Activated CD8-positive, alpha-beta T cell treated with anti-CD3 and anti-CD28 coated beads for 36 hours (primary cell): ENCODE measurements at regions not wholly inside any gene's neighbourhood (a gene's known extent, or its start where the extent isn't known, plus 50 kb on each side); places are given as distances from the start of the nearest gene placed in this dataset.
"Not testable (repeated sequence)": the region's sequence is repeated elsewhere in the genome, so short reads cannot be mapped to it uniquely, and the experiment has no call there.

Source experiments
- ATAC-seq: fragments of 200-7000 bp; cut with Tn5 transposase; one replicate; pipeline ENCODE4 v1.10.0; 2021; ENCODE audit warnings: mild to moderate bottlenecking, moderate library complexity
- CTCF ChIA-PET: fragments of 350-600 bp; sonication (Branson Sonifier 250); formaldehyde crosslinking; loops from one replicate; lab custom pipeline; 2021; ENCODE audit warnings: antibody characterized with exemption; lab: Charles Lee
- POLR2A ChIA-PET: fragments of 350-600 bp; sonication (Branson Sonifier 250); formaldehyde crosslinking; loops from one replicate; lab custom pipeline; 2021; ENCODE audit warnings: antibody characterized with exemption; lab: Charles Lee
- DNase-seq: peaks from one replicate; pipeline ENCODE4 v3.0.0-alpha.2; 2020
- H3K27ac Mint-ChIP-seq: one replicate; pipeline ENCODE4 v1.8.0; 2021; ENCODE audit warnings: mild to moderate bottlenecking, mixed read lengths
- H3K27me3 Mint-ChIP-seq: one replicate; pipeline ENCODE4 v1.8.0; 2021; ENCODE audit warnings: mixed read lengths
- H3K36me3 Mint-ChIP-seq: one replicate; pipeline ENCODE4 v1.8.0; 2021; ENCODE audit warnings: low read depth, mixed read lengths
- H3K4me1 Mint-ChIP-seq: one replicate; pipeline ENCODE4 v1.8.0; 2021; ENCODE audit warnings: low read depth, mixed read lengths
- H3K4me3 Mint-ChIP-seq: one replicate; pipeline ENCODE4 v1.8.0; 2021; ENCODE audit warnings: mild to moderate bottlenecking, moderate library complexity, mixed read lengths
- H3K9me3 Mint-ChIP-seq: one replicate; pipeline ENCODE4 v1.8.0; 2021; ENCODE audit warnings: mixed read lengths
- CTCF ChIP-seq: fragments of 200-600 bp; IDR thresholded peaks from one replicate; pipeline ENCODE4 v1.8.0; 2022; ENCODE audit warnings: antibody characterized with exemption, mild to moderate bottlenecking
- intact Hi-C: fragments of 100-400 bp; cut with micrococcal nuclease; formaldehyde crosslinking; loops from one replicate; pipeline ENCODE4 v1.10.0; 2022

DNA sequence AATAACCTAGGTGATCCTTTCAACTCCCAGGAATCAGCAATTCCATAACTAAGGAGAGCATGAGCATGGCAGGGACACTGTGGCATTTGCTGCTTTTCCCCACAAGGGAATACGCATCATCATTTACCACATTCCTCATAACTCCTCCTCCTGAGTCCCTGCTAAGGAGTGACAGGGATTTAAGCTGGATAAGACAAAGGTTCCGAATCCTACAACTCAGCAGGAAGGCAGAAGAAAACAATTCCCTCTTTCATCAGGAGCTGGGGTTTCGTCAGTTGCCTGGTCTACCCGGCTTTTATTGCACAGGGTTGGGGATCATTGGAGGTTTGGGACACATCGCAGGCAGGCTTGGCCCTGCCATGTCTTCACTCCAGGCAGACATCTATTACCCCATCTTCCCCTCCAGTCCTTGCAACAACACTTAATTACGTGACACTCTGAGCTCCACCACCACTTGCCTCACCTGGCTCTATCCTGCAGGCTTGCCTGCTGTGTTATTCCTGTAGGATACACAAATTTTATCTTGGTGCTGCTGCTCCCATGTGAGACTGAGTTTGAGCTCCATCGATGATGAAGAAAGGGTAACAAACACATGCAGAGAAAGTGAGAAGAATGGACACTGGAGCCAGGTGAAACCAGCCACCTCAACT, 563.0 kb upstream of the KLF4 start:
- no peaks in the 10 kb centered on the region for H3K9me3 Mint-ChIP-seq
- no peak for TF ChIP-seq CTCF
- no peak for DNase-seq
- no peak overlapping the region for H3K27ac Mint-ChIP-seq
- no peak for ATAC-seq
- ChIA-PET POLR2A (no interaction called here), CTCF (no interaction called here)
- intact Hi-C loops, result no loop called here
- H3K27me3 Mint-ChIP-seq, result no peaks in the 10 kb centered on the region
- H3K36me3 Mint-ChIP-seq, result no peaks in the 10 kb centered on the region
- H3K4me1 Mint-ChIP-seq, result no peaks in the 10 kb centered on the region
- no peak overlapping the region for H3K4me3 Mint-ChIP-seq

DNA sequence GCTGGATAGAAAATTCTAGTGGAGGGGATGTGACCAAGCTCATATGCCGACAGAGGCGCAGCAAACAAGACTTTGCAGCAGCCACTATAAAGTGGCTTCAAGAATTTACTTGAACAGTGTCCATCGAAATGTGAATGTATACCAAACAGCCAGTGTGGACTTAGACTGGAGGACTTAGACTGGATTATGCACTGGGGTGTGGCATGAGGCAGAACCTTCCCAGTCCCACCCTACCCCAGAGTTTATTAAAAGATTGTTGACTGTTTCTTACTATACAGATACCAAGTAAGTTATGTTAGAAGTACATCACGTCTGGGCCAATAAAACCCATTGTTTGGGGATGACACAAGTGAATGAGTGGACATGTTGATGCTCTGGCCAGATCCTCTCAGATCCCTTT, 561.3 kb upstream of the KLF4 start:
- H3K27me3 Mint-ChIP-seq, result no peaks in the 10 kb centered on the region
- DNase-seq, result no peak
- ChIA-PET POLR2A (no interaction called here), CTCF (no interaction called here)
- H3K36me3 Mint-ChIP-seq, result no peaks in the 10 kb centered on the region
- H3K4me3 Mint-ChIP-seq, result no peak overlapping the region
- no peak for ATAC-seq
- TF ChIP-seq CTCF, result no peak
- H3K4me1 Mint-ChIP-seq, result no peaks in the 10 kb centered on the region
- no peaks in the 10 kb centered on the region for H3K9me3 Mint-ChIP-seq
- intact Hi-C loops, result no loop called here
- H3K27ac Mint-ChIP-seq, result no peak overlapping the region

- intact Hi-C loops, result no loop called here
- ChIA-PET CTCF (no interaction called here), POLR2A (no interaction called here)
- ATAC-seq (no peak), DNase-seq (no peak)
- Mint-ChIP-seq H3K9me3 (no peaks in the 10 kb centered on the region), H3K36me3 (no peaks in the 10 kb centered on the region), H3K27me3 (no peaks in the 10 kb centered on the region), H3K4me3 (no peak overlapping the region), H3K4me1 (no peaks in the 10 kb centered on the region), H3K27ac (no peak overlapping the region)
- no peak for TF ChIP-seq CTCF
These were observed 560.3 kb upstream of the KLF4 start for GRCh38 chr9:108049671-108050494.

DNA sequence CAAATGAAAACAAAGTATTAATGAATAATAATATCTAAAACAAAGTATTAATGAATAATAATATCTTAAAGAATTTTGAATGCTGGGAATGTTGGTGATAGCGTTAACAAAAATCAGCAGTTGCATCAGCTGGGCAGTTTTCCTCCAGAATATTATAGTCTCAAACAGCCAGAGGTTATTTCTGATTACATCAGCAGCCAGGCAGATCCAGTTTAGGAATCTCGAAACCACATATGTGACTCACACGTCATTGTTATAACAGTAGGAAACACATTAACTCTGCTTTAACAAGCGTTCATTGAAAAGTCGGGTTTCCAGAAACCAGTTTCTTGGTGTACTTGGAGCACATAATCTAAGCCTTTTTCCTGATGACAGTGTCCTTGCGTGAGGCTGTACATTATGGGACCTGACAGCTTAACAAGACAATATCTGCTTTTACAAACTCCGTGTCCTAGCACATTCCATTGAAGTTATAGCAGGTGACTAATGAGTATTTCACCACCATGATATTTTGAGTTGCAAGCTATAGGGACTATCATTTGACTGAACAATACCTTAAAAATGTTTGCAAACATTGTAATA, 559.5 kb upstream of the KLF4 start:
- Mint-ChIP-seq H3K9me3 (no peaks in the 10 kb centered on the region), H3K4me3 (no peak overlapping the region), H3K4me1 (no peaks in the 10 kb centered on the region), H3K27ac (no peak overlapping the region), H3K36me3 (no peaks in the 10 kb centered on the region), H3K27me3 (no peaks in the 10 kb centered on the region)
- intact Hi-C loops, result no loop called here
- TF ChIP-seq CTCF, result no peak
- ATAC-seq (no peak), DNase-seq (no peak)
- CTCF ChIA-PET, result no interaction called here
- POLR2A ChIA-PET, result no interaction called here

GRCh38 chr9:108048406-108049025, 558.9 kb upstream of the KLF4 start:
- no peak for TF ChIP-seq CTCF
- ChIA-PET CTCF (no interaction called here), POLR2A (no interaction called here)
- DNase-seq, result no peak
- ATAC-seq, result no peak
- Mint-ChIP-seq H3K9me3 (peaks cover 4% of the 10 kb centered on the region), H3K27ac (no peak overlapping the region), H3K27me3 (no peaks in the 10 kb centered on the region), H3K4me1 (no peaks in the 10 kb centered on the region), H3K36me3 (no peaks in the 10 kb centered on the region), H3K4me3 (no peak overlapping the region)
- intact Hi-C loops, result no loop called here

DNA sequence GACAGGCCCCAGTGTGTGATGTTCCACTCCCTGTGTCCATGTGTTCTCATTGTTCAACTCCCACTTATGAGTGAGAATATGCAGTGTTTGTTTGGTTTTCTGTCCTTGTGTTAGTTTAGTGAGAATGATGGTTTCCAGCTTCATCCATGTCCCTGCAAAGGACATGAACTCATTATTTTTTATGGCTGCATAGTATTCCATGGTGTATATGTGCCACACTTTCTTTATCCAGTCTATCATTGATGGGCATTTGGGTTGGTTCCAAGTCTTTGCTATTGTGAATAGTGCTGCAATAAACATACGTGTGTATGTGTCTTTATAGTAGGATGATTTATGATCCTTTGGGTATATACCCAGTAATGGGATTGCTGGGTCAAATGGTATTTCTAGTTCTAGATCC, 558.2 kb upstream of the KLF4 start:
- intact Hi-C loops, DNase-seq, H3K9me3 Mint-ChIP-seq, H3K36me3 Mint-ChIP-seq, H3K4me3 Mint-ChIP-seq, H3K27ac Mint-ChIP-seq, ATAC-seq, H3K4me1 Mint-ChIP-seq, POLR2A ChIA-PET, CTCF ChIA-PET, H3K27me3 Mint-ChIP-seq: not testable (repeated sequence)
